IMR-90 (cell line): ENCODE measurements at regions not wholly inside any gene's neighbourhood (a gene's known extent, or its start where the extent isn't known, plus 50 kb on each side); places are given as distances from the start of the nearest gene placed in this dataset.

Experiments used
- ATAC-seq: fragments of 200-7000 bp; cut with Tn5 transposase; 2 replicates; pipeline ENCODE4 v1.9.1; 2020; ENCODE audit warnings: low read depth, mild to moderate bottlenecking, moderate library complexity
- BruUV-seq: library from RNA; stranded (reverse); fragments of 400-500 nt; replicated peaks from 2 replicates; lab custom pipeline; 2021; lab: Mats Ljungman, UMichigan
- CTCF ChIA-PET: fragments of 300-600 bp; formaldehyde crosslinking; extraction: SDS; loops from one replicate; lab custom pipeline; 2021; ENCODE audit warnings: antibody characterized with exemption; lab: Yijun Ruan, JAX
- POLR2A ChIA-PET: fragments of 300-600 bp; sonication (Branson Sonifier 250); formaldehyde crosslinking; loops from one replicate; lab custom pipeline; 2022; ENCODE audit warnings: antibody characterized with exemption; ENCODE audit not compliant: unreplicated experiment; lab: Charles Lee
- DNase-seq: peaks from one replicate; pipeline ENCODE4 v3.0.0; 2013
- H2AFZ ChIP-seq: replicated peaks from 2 replicates; pipeline ENCODE3; 2013; ENCODE audit warnings: low read length, mild to moderate bottlenecking; ENCODE audit not compliant: poor library complexity
- H2AK5ac ChIP-seq: 2 replicates; pipeline ENCODE4 v1.6.1; 2013; ENCODE audit warnings: low read depth, low read length, inconsistent platforms
- H2AK9ac ChIP-seq: replicated peaks from 2 replicates; pipeline ENCODE3; 2013; ENCODE audit warnings: mild to moderate bottlenecking, low read depth, low read length, moderate library complexity; ENCODE audit not compliant: poor library complexity
- H2BK120ac ChIP-seq: 2 replicates; pipeline ENCODE4 v1.6.1; 2013; ENCODE audit warnings: low read depth, low read length, inconsistent platforms
- H2BK15ac ChIP-seq: 3 replicates; pipeline ENCODE4 v1.6.1; 2013; ENCODE audit warnings: low read depth, low read length, inconsistent platforms
- H2BK20ac ChIP-seq: 2 replicates; pipeline ENCODE4 v1.6.1; 2013; ENCODE audit warnings: low read depth, mild to moderate bottlenecking, inconsistent platforms, low read length, moderate library complexity
- H2BK5ac ChIP-seq: 2 replicates; pipeline ENCODE4 v1.6.1; 2013; ENCODE audit warnings: mild to moderate bottlenecking, low read depth, low read length, inconsistent platforms; ENCODE audit not compliant: poor library complexity, severe bottlenecking
- H3K14ac ChIP-seq: replicated peaks from 2 replicates; pipeline ENCODE4 v1.6.1; 2013; ENCODE audit warnings: low read depth, low read length, inconsistent platforms
- H3K18ac ChIP-seq: 2 replicates; pipeline ENCODE4 v1.6.1; 2013; ENCODE audit warnings: low read depth, low read length, control low read depth
- H3K23ac ChIP-seq: 2 replicates; pipeline ENCODE4 v1.6.1; 2013; ENCODE audit warnings: low read depth, low read length, inconsistent platforms
- H3K27ac ChIP-seq: 2 replicates; pipeline ENCODE4 v1.5.1; 2013; ENCODE audit warnings: mild to moderate bottlenecking, control low read depth, low read length; ENCODE audit not compliant: insufficient read depth
- H3K27me3 ChIP-seq: 2 replicates; pipeline ENCODE4 v1.6.1; 2013; ENCODE audit warnings: low read length; ENCODE audit not compliant: control insufficient read depth, insufficient read depth
- H3K36me3 ChIP-seq: 2 replicates; pipeline ENCODE4 v1.6.1; 2013; ENCODE audit warnings: low read length, mixed read lengths; ENCODE audit not compliant: control insufficient read depth, insufficient read depth
- H3K4ac ChIP-seq: 2 replicates; pipeline ENCODE4 v1.6.1; 2013; ENCODE audit warnings: low read depth, low read length, inconsistent platforms
- H3K4me1 ChIP-seq: 2 replicates; pipeline ENCODE4 v1.6.1; 2013; ENCODE audit warnings: low read length, mixed read lengths; ENCODE audit not compliant: control insufficient read depth, insufficient read depth
- H3K4me2 ChIP-seq: 2 replicates; pipeline ENCODE4 v1.6.1; 2013; ENCODE audit warnings: low read depth, mild to moderate bottlenecking, control low read depth, low read length, moderate library complexity
- H3K4me3 ChIP-seq: 2 replicates; pipeline ENCODE4 v1.5.1; 2013; ENCODE audit warnings: low read depth, mild to moderate bottlenecking, control low read depth, low read length, moderate library complexity; ENCODE audit not compliant: insufficient read depth
- H3K56ac ChIP-seq: 2 replicates; pipeline ENCODE4 v1.6.1; 2013; ENCODE audit warnings: low read length, inconsistent platforms; ENCODE audit not compliant: insufficient read depth; ENCODE audit errors: extremely low read depth
- H3K79me1 ChIP-seq, 2 experiments: 2 replicates each; pipeline ENCODE4 v1.6.1; 2013; ENCODE audit warnings: low read length in 2 of 2, inconsistent platforms in 1 of 2, low read depth in 1 of 2
- H3K9ac ChIP-seq: 2 replicates; pipeline ENCODE4 v1.6.1; 2013; ENCODE audit warnings: low read depth, low read length, control low read depth
- H3K9me1 ChIP-seq: 2 replicates; pipeline ENCODE4 v1.6.1; 2013; ENCODE audit warnings: low read length, inconsistent platforms; ENCODE audit not compliant: insufficient read depth
- H3K9me3 ChIP-seq: 2 replicates; pipeline ENCODE4 v1.6.1; 2013; ENCODE audit warnings: low read length; ENCODE audit not compliant: control insufficient read depth, insufficient read depth
- H4K20me1 ChIP-seq: 2 replicates; pipeline ENCODE4 v1.6.1; 2013; ENCODE audit warnings: low read length, inconsistent platforms; ENCODE audit not compliant: insufficient read depth
- H4K5ac ChIP-seq: 2 replicates; pipeline ENCODE4 v1.6.1; 2013; ENCODE audit warnings: mild to moderate bottlenecking, low read depth, low read length, control low read depth
- H4K8ac ChIP-seq, 2 experiments: 2 replicates each; pipeline ENCODE4 v1.6.1; 2013; ENCODE audit warnings: low read depth in 2 of 2, low read length in 2 of 2, control low read depth in 1 of 2, inconsistent platforms in 1 of 2
- H4K91ac ChIP-seq: 2 replicates; pipeline ENCODE4 v1.6.1; 2013; ENCODE audit warnings: low read depth, low read length, inconsistent platforms; ENCODE audit not compliant: insufficient read depth
- CEBPB ChIP-seq: IDR thresholded peaks from 2 replicates; pipeline ENCODE4 v1.6.1; 2012; ENCODE audit warnings: low read depth, low read length, improper control_type of control experiment
- CHD1 ChIP-seq: IDR thresholded peaks from 2 replicates; pipeline ENCODE4 v1.6.1; 2012; ENCODE audit warnings: low read depth, low read length, improper control_type of control experiment
- FOS ChIP-seq: fragments of 150-350 bp; IDR thresholded peaks from 2 replicates; pipeline ENCODE4 v1.6.1; 2016; ENCODE audit warnings: low read depth, low read length
- POLR2A ChIP-seq: IDR thresholded peaks from 2 replicates; pipeline ENCODE4 v1.6.1; 2012; ENCODE audit warnings: mild to moderate bottlenecking, low read depth, low read length
- RCOR1 ChIP-seq: IDR thresholded peaks from 2 replicates; pipeline ENCODE4 v1.6.1; 2012; ENCODE audit warnings: mild to moderate bottlenecking, low read length, improper control_type of control experiment; ENCODE audit not compliant: insufficient replicate concordance
- WGBS, 2 experiments: methylation state at CpG; one replicate each; pipeline versions ENCODE4 v1.1.5 to v1.1.7; 2013; ENCODE audit warnings: missing lambda C conversion rate in 2 of 2; ENCODE audit not compliant: insufficient read length in 1 of 2; ENCODE audit errors: extremely low coverage in 2 of 2; 5-methylcytosine and 5-hydroxymethylcytosine counted together
- dilution Hi-C: fragments of 300-500 bp; cut with HindIII; formaldehyde crosslinking; loops from one replicate; pipeline ENCODE4 v1.14.3; 2018; ENCODE audit warnings: low sequenced_read_pairs; ENCODE audit not compliant: unreplicated experiment
- in situ Hi-C: fragments of 300-500 bp; cut with MboI; formaldehyde crosslinking; loops from 3 replicates; pipeline ENCODE4 v1.14.3; 2019; ENCODE audit warnings: low sequenced_read_pairs, inconsistent platforms, mixed read lengths
- intact Hi-C: fragments of 100-400 bp; cut with micrococcal nuclease; formaldehyde crosslinking; loops from 2 replicates; pipeline ENCODE4 v1.10.0; 2022
- TF ChIP-seq, protein P1 (sequence below): fragments of 150-350 bp; IDR thresholded peaks from 2 replicates; pipeline ENCODE4 v1.6.1; 2017; ENCODE audit warnings: mild to moderate bottlenecking, antibody characterized with exemption, low read length, low read depth
- TF ChIP-seq, protein P2 (sequence below): conservative IDR thresholded peaks from 2 replicates; pipeline ENCODE4 v1.5.1; 2012; ENCODE audit warnings: mild to moderate bottlenecking, low read depth, low read length, improper control_type of control experiment

DNA sequence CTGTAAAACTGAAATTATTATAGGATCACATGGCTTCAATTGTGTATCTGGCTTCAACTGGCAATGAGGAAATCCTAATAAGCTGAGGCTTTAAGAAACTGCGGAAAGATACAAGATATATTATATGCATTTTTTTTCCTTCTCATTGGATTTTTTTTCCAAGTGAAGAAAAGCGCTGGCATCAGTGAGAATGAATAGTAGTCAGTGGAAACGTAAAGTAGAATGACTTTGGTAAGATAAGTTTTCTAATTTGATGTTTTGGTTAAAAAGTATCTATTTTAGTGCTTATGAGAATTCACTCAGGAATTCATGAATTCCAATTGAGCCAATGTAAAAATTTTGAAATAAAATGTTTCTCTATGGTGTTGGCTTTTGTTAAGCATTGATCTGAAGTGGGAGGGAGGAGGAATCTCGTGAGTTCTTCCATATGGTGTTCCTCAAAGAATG is 173.5 kb upstream of the FRMD6 start:
- H4K20me1 ChIP-seq: no peaks in the 10 kb centered on the region
- no peak overlapping the region for H3K4me2 ChIP-seq
- dilution Hi-C loops (no loop called here), intact Hi-C loops (no loop called here), in situ Hi-C loops (no loop called here)
- no peak for TF ChIP-seq POLR2A
- no peak for TF ChIP-seq CHD1
- TF ChIP-seq CEBPB: no peak
- TF ChIP-seq, protein P1, sequence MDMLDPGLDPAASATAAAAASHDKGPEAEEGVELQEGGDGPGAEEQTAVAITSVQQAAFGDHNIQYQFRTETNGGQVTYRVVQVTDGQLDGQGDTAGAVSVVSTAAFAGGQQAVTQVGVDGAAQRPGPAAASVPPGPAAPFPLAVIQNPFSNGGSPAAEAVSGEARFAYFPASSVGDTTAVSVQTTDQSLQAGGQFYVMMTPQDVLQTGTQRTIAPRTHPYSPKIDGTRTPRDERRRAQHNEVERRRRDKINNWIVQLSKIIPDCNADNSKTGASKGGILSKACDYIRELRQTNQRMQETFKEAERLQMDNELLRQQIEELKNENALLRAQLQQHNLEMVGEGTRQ: no peak
- TF ChIP-seq RCOR1: no peak
- TF ChIP-seq, protein P2, sequence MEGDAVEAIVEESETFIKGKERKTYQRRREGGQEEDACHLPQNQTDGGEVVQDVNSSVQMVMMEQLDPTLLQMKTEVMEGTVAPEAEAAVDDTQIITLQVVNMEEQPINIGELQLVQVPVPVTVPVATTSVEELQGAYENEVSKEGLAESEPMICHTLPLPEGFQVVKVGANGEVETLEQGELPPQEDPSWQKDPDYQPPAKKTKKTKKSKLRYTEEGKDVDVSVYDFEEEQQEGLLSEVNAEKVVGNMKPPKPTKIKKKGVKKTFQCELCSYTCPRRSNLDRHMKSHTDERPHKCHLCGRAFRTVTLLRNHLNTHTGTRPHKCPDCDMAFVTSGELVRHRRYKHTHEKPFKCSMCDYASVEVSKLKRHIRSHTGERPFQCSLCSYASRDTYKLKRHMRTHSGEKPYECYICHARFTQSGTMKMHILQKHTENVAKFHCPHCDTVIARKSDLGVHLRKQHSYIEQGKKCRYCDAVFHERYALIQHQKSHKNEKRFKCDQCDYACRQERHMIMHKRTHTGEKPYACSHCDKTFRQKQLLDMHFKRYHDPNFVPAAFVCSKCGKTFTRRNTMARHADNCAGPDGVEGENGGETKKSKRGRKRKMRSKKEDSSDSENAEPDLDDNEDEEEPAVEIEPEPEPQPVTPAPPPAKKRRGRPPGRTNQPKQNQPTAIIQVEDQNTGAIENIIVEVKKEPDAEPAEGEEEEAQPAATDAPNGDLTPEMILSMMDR: no peak
- no peak for TF ChIP-seq FOS
- no peak overlapping the region for H2BK5ac ChIP-seq
- no peak overlapping the region for H2AK9ac ChIP-seq
- H2BK15ac ChIP-seq: no peak overlapping the region
- DNase-seq (peak; percentile 59), ATAC-seq (no peak; the same call in 1 of the 2 replicates)
- H3K36me3 ChIP-seq: no peaks in the 10 kb centered on the region
- H2AFZ ChIP-seq: no peak overlapping the region
- no peak overlapping the region for H3K18ac ChIP-seq
- no peak overlapping the region for H3K4ac ChIP-seq
- H2BK20ac ChIP-seq: no peak overlapping the region
- H2BK120ac ChIP-seq: no peak overlapping the region
- no CpG with 5 or more reads among the region's 4 CpGs for WGBS, 2 experiments
- H4K5ac ChIP-seq: no peak overlapping the region
- no peaks in the 10 kb centered on the region for H3K79me1 ChIP-seq
- no peak overlapping the region for H3K27ac ChIP-seq
- ChIA-PET CTCF (no interaction called here), POLR2A (no interaction called here)
- no TSS peak for BruUV-seq
- H3K4me1 ChIP-seq: peaks cover 11% of the 10 kb centered on the region; the same call in 1 of the 2 replicates
- no peak overlapping the region for H3K4me3 ChIP-seq
- H3K56ac ChIP-seq: no peak overlapping the region
- H4K91ac ChIP-seq: no peak overlapping the region
- no peak overlapping the region for H2AK5ac ChIP-seq
- H3K9me3 ChIP-seq: no peaks in the 10 kb centered on the region
- H4K8ac ChIP-seq: no peak overlapping the region
- H3K9ac ChIP-seq: no peak overlapping the region
- no peak overlapping the region for H3K23ac ChIP-seq
- H3K14ac ChIP-seq: no peak overlapping the region
- H3K9me1 ChIP-seq: no peaks in the 10 kb centered on the region
- no peaks in the 10 kb centered on the region for H3K27me3 ChIP-seq
